ENCODE measurements at regions not wholly inside any gene's neighbourhood (a gene's known extent, or its start where the extent isn't known, plus 50 kb on each side); places are given as distances from the start of the nearest gene placed in this dataset.

DNA sequence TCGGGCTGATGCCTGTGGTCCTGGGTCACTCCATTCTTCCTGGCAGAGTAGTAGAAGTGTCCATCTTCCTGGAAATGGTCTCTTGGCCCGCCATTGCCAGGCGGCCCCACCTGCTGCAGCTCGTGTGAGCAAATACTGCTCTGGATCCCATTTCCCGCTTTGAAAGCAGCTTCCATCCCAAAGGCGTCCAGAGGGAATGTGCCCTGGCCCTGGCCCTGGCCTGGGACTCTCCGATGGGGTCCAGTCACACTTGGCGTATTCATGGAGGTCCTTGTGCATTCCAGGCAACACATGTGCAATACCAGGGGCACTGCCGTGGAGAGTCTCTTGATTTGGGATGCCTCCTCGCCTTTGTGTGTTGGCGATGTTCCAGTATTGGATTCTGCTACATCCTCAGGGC lies 111.1 kb downstream of the SNRPN start:
- Histone ChIP-seq H2AFZ (ENCODE audit: low read length) (no peak overlapping the region), H3K4me1 (ENCODE audit: insufficient read depth, low read length, poor library complexity, severe bottlenecking) (no peaks in the 10 kb centered on the region), H3K36me3 (ENCODE audit: insufficient read depth, low read length) (peaks cover 100% of the 10 kb centered on the region; the same call in 1 of the 2 replicates), H3K4me3 (ENCODE audit: low read length, poor library complexity, severe bottlenecking) (no peak overlapping the region), H3K27me3 (ENCODE audit: insufficient read depth, low read length, poor library complexity, severe bottlenecking) (no peaks in the 10 kb centered on the region), H3K4me2 (ENCODE audit: low read depth, low read length, poor library complexity, severe bottlenecking) (no peak overlapping the region), H3K79me2 (ENCODE audit: insufficient read depth, low read length) (no peaks in the 10 kb centered on the region), H3K9me3 (ENCODE audit: insufficient read depth, low read depth, low read length) (peaks cover 96% of the 10 kb centered on the region), H4K20me1 (ENCODE audit: insufficient read depth, low read length, poor library complexity, severe bottlenecking) (no peaks in the 10 kb centered on the region), H3F3A (ENCODE audit: low read depth) (no peaks in the 10 kb centered on the region), H3K9me2 (replicated peaks; ENCODE audit: low read depth, low read length) (no peaks in the 10 kb centered on the region), H3K9ac (ENCODE audit: low read depth, low read length, poor library complexity, severe bottlenecking) (no peak overlapping the region)
- no peak for TF ChIP-seq EZH2phosphoT487 (IDR thresholded peaks at IDR 0.05; ENCODE audit: borderline replicate concordance)

DNA sequence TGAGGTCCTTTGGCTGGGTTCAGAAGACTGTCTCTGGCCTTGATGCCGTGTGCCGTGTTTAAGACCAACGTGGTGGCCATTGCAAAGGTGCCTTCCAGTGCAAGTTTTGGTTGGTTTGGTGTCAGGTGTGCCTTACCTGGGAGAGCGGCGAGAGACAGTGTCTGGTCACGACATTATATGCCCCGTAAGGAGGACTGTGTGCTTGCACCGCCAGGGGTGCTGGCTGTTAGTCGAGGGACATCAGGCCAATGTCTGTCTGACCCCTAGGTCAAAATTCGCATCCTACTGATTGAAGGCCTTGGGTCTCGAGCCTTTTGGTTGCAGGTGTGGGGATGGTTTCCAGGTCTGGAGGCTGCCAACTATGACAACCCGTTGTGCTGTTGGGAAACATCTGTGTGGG lies 111.9 kb downstream of the SNRPN start:
- peaks cover 100% of the 10 kb centered on the region; the same call in 1 of the 2 replicates for H3K36me3 ChIP-seq (ENCODE audit: insufficient read depth, low read length)
- TF ChIP-seq EZH2phosphoT487 (IDR thresholded peaks at IDR 0.05; ENCODE audit: borderline replicate concordance) (no peak), CTCF (conservative IDR thresholded peaks at IDR 0.05; ENCODE audit: low read length) (no peak)

GRCh38 chr15:25067725-25068309 lies 113.0 kb downstream of the SNRPN start:
- Histone ChIP-seq H3K9me3 (ENCODE audit: insufficient read depth, low read depth, low read length) (peaks cover 99% of the 10 kb centered on the region), H3K9me2 (replicated peaks; ENCODE audit: low read depth, low read length) (no peaks in the 10 kb centered on the region), H3K4me2 (ENCODE audit: low read depth, low read length, poor library complexity, severe bottlenecking) (no peak overlapping the region), H3K27me3 (ENCODE audit: insufficient read depth, low read length, poor library complexity, severe bottlenecking) (no peaks in the 10 kb centered on the region), H4K20me1 (ENCODE audit: insufficient read depth, low read length, poor library complexity, severe bottlenecking) (no peaks in the 10 kb centered on the region), H3K4me3 (ENCODE audit: low read length, poor library complexity, severe bottlenecking) (no peak overlapping the region), H2AFZ (ENCODE audit: low read length) (no peak overlapping the region), H3K4me1 (ENCODE audit: insufficient read depth, low read length, poor library complexity, severe bottlenecking) (no peaks in the 10 kb centered on the region), H3K36me3 (ENCODE audit: insufficient read depth, low read length) (peaks cover 100% of the 10 kb centered on the region; the same call in 1 of the 2 replicates), H3F3A (ENCODE audit: low read depth) (no peaks in the 10 kb centered on the region), H3K79me2 (ENCODE audit: insufficient read depth, low read length) (no peaks in the 10 kb centered on the region), H3K9ac (ENCODE audit: low read depth, low read length, poor library complexity, severe bottlenecking) (no peak overlapping the region)
- TF ChIP-seq EZH2phosphoT487 (IDR thresholded peaks at IDR 0.05; ENCODE audit: borderline replicate concordance) (no peak), CTCF (conservative IDR thresholded peaks at IDR 0.05; ENCODE audit: low read length) (no peak)

More for the DNA sequence above, 111.9 kb downstream of the SNRPN start:
- Histone ChIP-seq H3K4me2 (ENCODE audit: low read depth, low read length, poor library complexity, severe bottlenecking) (no peak overlapping the region), H3K27me3 (ENCODE audit: insufficient read depth, low read length, poor library complexity, severe bottlenecking) (no peaks in the 10 kb centered on the region), H3K4me1 (ENCODE audit: insufficient read depth, low read length, poor library complexity, severe bottlenecking) (no peaks in the 10 kb centered on the region), H3F3A (ENCODE audit: low read depth) (no peaks in the 10 kb centered on the region), H3K9me3 (ENCODE audit: insufficient read depth, low read depth, low read length) (peaks cover 98% of the 10 kb centered on the region), H3K9me2 (replicated peaks; ENCODE audit: low read depth, low read length) (no peaks in the 10 kb centered on the region), H3K4me3 (ENCODE audit: low read length, poor library complexity, severe bottlenecking) (no peak overlapping the region), H2AFZ (ENCODE audit: low read length) (no peak overlapping the region), H4K20me1 (ENCODE audit: insufficient read depth, low read length, poor library complexity, severe bottlenecking) (no peaks in the 10 kb centered on the region), H3K9ac (ENCODE audit: low read depth, low read length, poor library complexity, severe bottlenecking) (no peak overlapping the region), H3K79me2 (ENCODE audit: insufficient read depth, low read length) (no peaks in the 10 kb centered on the region)

DNA sequence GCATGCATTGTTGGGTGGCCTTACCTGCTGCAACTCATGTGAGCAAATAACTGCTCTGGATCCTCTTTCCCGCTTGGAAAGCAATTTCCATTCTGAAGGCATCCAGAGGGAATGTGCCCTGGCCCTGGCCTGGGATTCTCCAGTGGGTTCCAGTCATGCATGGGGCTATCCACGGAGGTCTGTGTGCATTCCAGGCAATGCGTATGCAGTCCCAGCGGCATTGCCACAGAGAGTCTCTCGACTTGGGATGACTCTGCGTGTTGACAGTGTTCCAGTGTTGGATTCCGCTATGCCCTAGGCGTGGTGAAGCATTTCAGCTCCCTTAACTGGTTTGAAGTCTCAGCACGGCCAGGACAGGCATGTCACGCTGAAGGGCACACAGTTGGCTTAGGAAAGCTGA lies 113.9 kb downstream of the SNRPN start:
- Histone ChIP-seq H3F3A (ENCODE audit: low read depth) (no peaks in the 10 kb centered on the region), H3K79me2 (ENCODE audit: insufficient read depth, low read length) (no peaks in the 10 kb centered on the region), H2AFZ (ENCODE audit: low read length) (no peak overlapping the region), H3K27me3 (ENCODE audit: insufficient read depth, low read length, poor library complexity, severe bottlenecking) (no peaks in the 10 kb centered on the region), H3K9me3 (ENCODE audit: insufficient read depth, low read depth, low read length) (peaks cover 99% of the 10 kb centered on the region; the same call in 1 of the 2 replicates), H3K9me2 (replicated peaks; ENCODE audit: low read depth, low read length) (no peaks in the 10 kb centered on the region), H3K4me2 (ENCODE audit: low read depth, low read length, poor library complexity, severe bottlenecking) (no peak overlapping the region), H4K20me1 (ENCODE audit: insufficient read depth, low read length, poor library complexity, severe bottlenecking) (no peaks in the 10 kb centered on the region), H3K4me1 (ENCODE audit: insufficient read depth, low read length, poor library complexity, severe bottlenecking) (no peaks in the 10 kb centered on the region), H3K9ac (ENCODE audit: low read depth, low read length, poor library complexity, severe bottlenecking) (no peak overlapping the region), H3K36me3 (ENCODE audit: insufficient read depth, low read length) (peaks cover 100% of the 10 kb centered on the region), H3K4me3 (ENCODE audit: low read length, poor library complexity, severe bottlenecking) (no peak overlapping the region)
- no peak for TF ChIP-seq CTCF (conservative IDR thresholded peaks at IDR 0.05; ENCODE audit: low read length)
- no peak for TF ChIP-seq EZH2phosphoT487 (IDR thresholded peaks at IDR 0.05; ENCODE audit: borderline replicate concordance)
